ENCODE measurements at regions not wholly inside any gene's neighbourhood (a gene's known extent, or its start where the extent isn't known, plus 50 kb on each side); places are given as distances from the start of the nearest gene placed in this dataset.

DNA sequence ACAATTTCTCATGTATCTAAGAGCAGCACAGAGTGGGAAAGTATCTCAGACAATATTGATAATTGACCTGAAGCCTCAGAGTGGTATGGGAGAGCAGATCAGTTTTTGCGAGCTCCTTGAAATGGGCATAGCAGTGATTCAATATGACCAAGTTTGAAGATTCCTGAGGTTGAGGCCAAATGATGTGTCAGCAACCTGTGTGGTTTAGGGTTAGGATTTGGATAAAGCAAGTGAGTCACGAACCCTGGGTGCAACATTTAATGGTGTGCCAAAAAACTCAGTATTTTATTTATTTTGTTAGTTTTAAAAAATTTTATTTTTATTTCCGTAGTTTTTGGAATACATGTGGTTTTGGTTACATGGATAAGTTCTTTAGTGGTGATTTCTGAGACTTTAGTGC, 92.5 kb upstream of the C21orf91 start:
- no peaks in the 10 kb centered on the region for H3K4me1 ChIP-seq (ENCODE audit: control insufficient read depth, extremely low read depth, insufficient read depth, low read length)
- dilution Hi-C loops (cut with MboI; ENCODE audit: extremely low pct_ligation_motif_present, low sequenced_read_pairs) = no loop called here
- intact Hi-C loops (cut with micrococcal nuclease) = no loop called here
- H4K20me1 ChIP-seq (replicated peaks; ENCODE audit: control insufficient read depth, extremely low read depth, insufficient read depth, low read length) = no peaks in the 10 kb centered on the region
- no TSS peak for BruUV-seq (replicated peaks)
- FAIRE-seq (no peak), DNase-seq (ENCODE audit: low read depth, low spot score) (no peak)
- POLR2A ChIA-PET = no interaction called here
- no peaks in the 10 kb centered on the region for H3K36me3 ChIP-seq (ENCODE audit: control insufficient read depth in 2 of 2, extremely low read depth in 1 of 2, insufficient read depth in 2 of 2, low read length in 2 of 2)
- H3K9ac ChIP-seq (replicated peaks; ENCODE audit: extremely low read depth, insufficient read depth, low read length) = no peak overlapping the region
- no peak overlapping the region for H3K4me3 ChIP-seq (replicated peaks in 1 of 3; ENCODE audit: insufficient read depth in 1 of 3, low read depth in 1 of 3, low read length in 3 of 3)
- no peak overlapping the region for H3K27ac ChIP-seq (ENCODE audit: insufficient read depth, low read depth, low read length)
- H3K9me1 ChIP-seq (replicated peaks; ENCODE audit: control insufficient read depth, extremely low read depth, insufficient read depth, low read length) = no peaks in the 10 kb centered on the region
- H3K79me2 ChIP-seq (ENCODE audit: control insufficient read depth, insufficient read depth, low read length) = no peaks in the 10 kb centered on the region
- no peaks in the 10 kb centered on the region for H3K27me3 ChIP-seq (ENCODE audit: control insufficient read depth in 2 of 2, insufficient read depth in 2 of 2, low read length in 2 of 2)
- no peaks in the 10 kb centered on the region for H3K9me3 ChIP-seq (replicated peaks; ENCODE audit: control insufficient read depth, insufficient read depth, low read length)
- H2AFZ ChIP-seq (ENCODE audit: low read depth, low read length) = no peak overlapping the region
- CTCF ChIA-PET = no interaction called here
- TF ChIP-seq MYC (IDR thresholded peaks at IDR 0.05; ENCODE audit: low read depth, low read length) (no peak), EZH2 (IDR thresholded peaks at IDR 0.05; ENCODE audit: borderline replicate concordance, low read depth, low read length, severe bottlenecking) (no peak), POLR2A (IDR thresholded peaks at IDR 0.05; ENCODE audit: low read depth, low read length) (no peak), FOS (IDR thresholded peaks at IDR 0.05; ENCODE audit: borderline replicate concordance, insufficient read depth, low read length) (no peak), POLR2AphosphoS5 (IDR thresholded peaks at IDR 0.05; ENCODE audit: insufficient read depth, low read depth, low read length) (no peak), GATA2 (IDR thresholded peaks at IDR 0.05; ENCODE audit: insufficient read depth, insufficient read length, low read depth, low read length) (no peak), JUN (IDR thresholded peaks at IDR 0.05; ENCODE audit: borderline replicate concordance, insufficient read depth, insufficient read length, low read depth) (no peak)
- TF ChIP-seq, protein P1, sequence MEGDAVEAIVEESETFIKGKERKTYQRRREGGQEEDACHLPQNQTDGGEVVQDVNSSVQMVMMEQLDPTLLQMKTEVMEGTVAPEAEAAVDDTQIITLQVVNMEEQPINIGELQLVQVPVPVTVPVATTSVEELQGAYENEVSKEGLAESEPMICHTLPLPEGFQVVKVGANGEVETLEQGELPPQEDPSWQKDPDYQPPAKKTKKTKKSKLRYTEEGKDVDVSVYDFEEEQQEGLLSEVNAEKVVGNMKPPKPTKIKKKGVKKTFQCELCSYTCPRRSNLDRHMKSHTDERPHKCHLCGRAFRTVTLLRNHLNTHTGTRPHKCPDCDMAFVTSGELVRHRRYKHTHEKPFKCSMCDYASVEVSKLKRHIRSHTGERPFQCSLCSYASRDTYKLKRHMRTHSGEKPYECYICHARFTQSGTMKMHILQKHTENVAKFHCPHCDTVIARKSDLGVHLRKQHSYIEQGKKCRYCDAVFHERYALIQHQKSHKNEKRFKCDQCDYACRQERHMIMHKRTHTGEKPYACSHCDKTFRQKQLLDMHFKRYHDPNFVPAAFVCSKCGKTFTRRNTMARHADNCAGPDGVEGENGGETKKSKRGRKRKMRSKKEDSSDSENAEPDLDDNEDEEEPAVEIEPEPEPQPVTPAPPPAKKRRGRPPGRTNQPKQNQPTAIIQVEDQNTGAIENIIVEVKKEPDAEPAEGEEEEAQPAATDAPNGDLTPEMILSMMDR (IDR thresholded peaks at IDR 0.05; ENCODE audit: extremely low read depth in 1 of 2, insufficient read depth in 1 of 2, low read depth in 1 of 2, low read length in 2 of 2) = no peak
- TF ChIP-seq, protein P2, sequence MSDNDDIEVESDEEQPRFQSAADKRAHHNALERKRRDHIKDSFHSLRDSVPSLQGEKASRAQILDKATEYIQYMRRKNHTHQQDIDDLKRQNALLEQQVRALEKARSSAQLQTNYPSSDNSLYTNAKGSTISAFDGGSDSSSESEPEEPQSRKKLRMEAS (IDR thresholded peaks at IDR 0.05; ENCODE audit: insufficient read depth, insufficient read length) = no peak
- H3K4me2 ChIP-seq (ENCODE audit: insufficient read depth, low read length) = no peak overlapping the region

All from endothelial cell of umbilical vein (primary cell).